GM23338 (cell line): ENCODE measurements at regions not wholly inside any gene's neighbourhood (a gene's known extent, or its start where the extent isn't known, plus 50 kb on each side); places are given as distances from the start of the nearest gene placed in this dataset.

Experiments used
- ATAC-seq: fragments of 200-7000 bp; cut with Tn5 transposase; 3 replicates; pipeline ENCODE4 v1.9.1; 2020
- DNase-seq: peaks from one replicate; pipeline ENCODE4 v3.0.0-alpha.2; 2015; ENCODE audit warnings: low spot score
- H2AFZ ChIP-seq: fragments of 200-600 bp; sonication (generic); 2 replicates; pipeline ENCODE4 v1.8.0; 2016; ENCODE audit warnings: antibody characterized with exemption, mild to moderate bottlenecking, moderate library complexity
- H3F3A ChIP-seq: fragments of 200-600 bp; sonication (generic); replicated peaks from 2 replicates; pipeline ENCODE4 v1.8.0; 2017; ENCODE audit warnings: antibody characterized with exemption, mixed run types, low read depth
- H3K27ac ChIP-seq: fragments of 200-600 bp; sonication (generic); 2 replicates; pipeline ENCODE4 v1.6.1; 2016; ENCODE audit warnings: low read depth
- H3K27me3 ChIP-seq: fragments of 200-600 bp; sonication (generic); 2 replicates; pipeline ENCODE4 v1.8.0; 2016; ENCODE audit warnings: mild to moderate bottlenecking, mixed run types, moderate library complexity; ENCODE audit not compliant: insufficient read depth
- H3K36me3 ChIP-seq: fragments of 200-600 bp; sonication (generic); 2 replicates; pipeline ENCODE4 v1.8.0; 2016; ENCODE audit warnings: mild to moderate bottlenecking; ENCODE audit not compliant: insufficient read depth
- H3K4me1 ChIP-seq: fragments of 200-600 bp; sonication (generic); 2 replicates; pipeline ENCODE4 v1.8.0; 2016; ENCODE audit warnings: mild to moderate bottlenecking, moderate library complexity; ENCODE audit not compliant: insufficient read depth
- H3K4me2 ChIP-seq: fragments of 200-600 bp; sonication (generic); 2 replicates; pipeline ENCODE4 v1.7.1; 2017; ENCODE audit warnings: mixed run types
- H3K4me3 ChIP-seq: fragments of 200-600 bp; sonication (generic); 2 replicates; pipeline ENCODE4 v1.6.1; 2016; ENCODE audit warnings: mixed run types
- H3K79me2 ChIP-seq: fragments of 200-600 bp; sonication (generic); replicated peaks from 2 replicates; pipeline ENCODE4 v1.8.0; 2017; ENCODE audit warnings: mild to moderate bottlenecking; ENCODE audit not compliant: insufficient read depth
- H3K9me2 ChIP-seq: fragments of 200-600 bp; sonication (generic); 2 replicates; pipeline ENCODE4 v1.8.0; 2017; ENCODE audit not compliant: insufficient read depth
- H4K20me1 ChIP-seq: fragments of 200-600 bp; sonication (generic); replicated peaks from 2 replicates; pipeline ENCODE4 v1.8.0; 2017; ENCODE audit warnings: mild to moderate bottlenecking; ENCODE audit not compliant: insufficient read depth
- H3K27ac Mint-ChIP-seq: 2 replicates; pipeline ENCODE4 v1.8.0; 2020; ENCODE audit warnings: inconsistent platforms, mild to moderate bottlenecking, moderate library complexity, mixed read lengths
- H3K27me3 Mint-ChIP-seq: 3 replicates; pipeline ENCODE4 v1.8.0; 2022; ENCODE audit warnings: low read depth, mild to moderate bottlenecking, moderate library complexity, mixed read lengths, inconsistent platforms; ENCODE audit not compliant: insufficient read depth, poor library complexity
- H3K36me3 Mint-ChIP-seq: 3 replicates; pipeline ENCODE4 v1.8.0; 2021; ENCODE audit warnings: low read depth, mild to moderate bottlenecking, inconsistent platforms, moderate library complexity, mixed read lengths
- H3K4me1 Mint-ChIP-seq: 3 replicates; pipeline ENCODE4 v1.8.0; 2020; ENCODE audit warnings: mild to moderate bottlenecking, inconsistent platforms, mixed read lengths
- H3K4me3 Mint-ChIP-seq: 3 replicates; pipeline ENCODE4 v1.8.0; 2021; ENCODE audit warnings: moderate library complexity, mild to moderate bottlenecking, inconsistent platforms, mixed read lengths
- H3K9me3 Mint-ChIP-seq: 3 replicates; pipeline ENCODE4 v1.8.0; 2020; ENCODE audit warnings: moderate library complexity, mild to moderate bottlenecking, inconsistent platforms, mixed read lengths
- CREB1 ChIP-seq: fragments of 250-450 bp; sonication (Bioruptor Pico); IDR thresholded peaks from 2 replicates; pipeline ENCODE4 v1.5.0; 2020; ENCODE audit warnings: low read depth, mild to moderate bottlenecking, moderate library complexity
- CTCF ChIP-seq, 2 experiments: fragments of 200-600 bp in 1 of 2; sonication (generic) in 1 of 2; conservative IDR thresholded peaks; 2 replicates each; pipeline versions ENCODE4 v1.5.1 to v1.6.1; 2016 to 2017; ENCODE audit warnings: antibody characterized with exemption in 2 of 2, low read depth in 2 of 2, mild to moderate bottlenecking in 2 of 2, moderate library complexity in 1 of 2
- ETS1 ChIP-seq: IDR thresholded peaks from 2 replicates; pipeline ENCODE4 v1.6.1; 2016; ENCODE audit warnings: antibody characterized with exemption
- EZH2 ChIP-seq: fragments of 200-600 bp; sonication (generic); IDR thresholded peaks from one replicate; pipeline ENCODE4 v1.8.0; 2017; ENCODE audit warnings: antibody characterized with exemption, mild to moderate bottlenecking, low read depth; ENCODE audit not compliant: unreplicated experiment
- EZH2phosphoT487 ChIP-seq: fragments of 200-600 bp; sonication (generic); IDR thresholded peaks from one replicate; pipeline ENCODE4 v1.8.1; 2018; ENCODE audit warnings: antibody characterized with exemption; ENCODE audit not compliant: unreplicated experiment
- JUNB ChIP-seq: IDR thresholded peaks from one replicate; pipeline ENCODE4 v1.6.1; 2016; ENCODE audit warnings: antibody characterized with exemption; ENCODE audit not compliant: unreplicated experiment
- NANOG ChIP-seq: IDR thresholded peaks from 2 replicates; pipeline ENCODE4 v1.6.1; 2016; ENCODE audit warnings: antibody characterized with exemption, borderline replicate concordance
- POLR2AphosphoS5 ChIP-seq: IDR thresholded peaks from 2 replicates; pipeline ENCODE4 v1.6.1; 2016; ENCODE audit warnings: antibody characterized with exemption, low read depth
- REST ChIP-seq: IDR thresholded peaks from one replicate; pipeline ENCODE4 v1.6.1; 2018; ENCODE audit warnings: antibody characterized with exemption; ENCODE audit not compliant: unreplicated experiment
- STAT1 ChIP-seq: IDR thresholded peaks from one replicate; pipeline ENCODE4 v1.6.1; 2016; ENCODE audit warnings: antibody characterized with exemption; ENCODE audit not compliant: unreplicated experiment
- ZNF114 ChIP-seq: fragments of 250-450 bp; sonication (Bioruptor Pico); IDR thresholded peaks from 2 replicates; pipeline ENCODE4 v1.5.0; 2020; ENCODE audit warnings: mild to moderate bottlenecking, moderate library complexity
- ZNF331 ChIP-seq: fragments of 250-450 bp; sonication (Bioruptor Pico); IDR thresholded peaks from 2 replicates; pipeline ENCODE4 v1.5.0; 2020; ENCODE audit warnings: low read depth, mild to moderate bottlenecking, moderate library complexity
- ZNF462 ChIP-seq: fragments of 250-450 bp; sonication (Bioruptor Pico); IDR thresholded peaks from 2 replicates; pipeline ENCODE4 v1.5.0; 2020; ENCODE audit warnings: mild to moderate bottlenecking, moderate library complexity

- no peaks in the 10 kb centered on the region for H3K36me3 Mint-ChIP-seq
- TF ChIP-seq ZNF462 (CRISPR knock-in tag): no peak
- no peak for TF ChIP-seq ZNF114
- no peak for TF ChIP-seq REST
- no peak for TF ChIP-seq ETS1
- TF ChIP-seq CREB1: no peak
- TF ChIP-seq STAT1: no peak
- TF ChIP-seq CTCF (conservative IDR thresholded peaks at IDR 0.05; ENCODE audit: low read depth in 2 of 2): no peak
- TF ChIP-seq JUNB: no peak
- TF ChIP-seq POLR2AphosphoS5: no peak
- no peak for TF ChIP-seq ZNF331 (CRISPR knock-in tag)
- TF ChIP-seq NANOG: no peak
- TF ChIP-seq EZH2phosphoT487: no peak
- no peak for TF ChIP-seq EZH2
Measured at GRCh38 chr6:8633762-8634161, 198.4 kb upstream of the SLC35B3 start.

More at GRCh38 chr6:8633762-8634161, 198.4 kb upstream of the SLC35B3 start:
- Histone ChIP-seq H2AFZ (no peak overlapping the region), H3F3A (no peaks in the 10 kb centered on the region), H3K4me2 (no peak overlapping the region), H3K27me3 (no peaks in the 10 kb centered on the region), H3K79me2 (no peaks in the 10 kb centered on the region), H3K27ac (no peak overlapping the region), H4K20me1 (no peaks in the 10 kb centered on the region), H3K36me3 (no peaks in the 10 kb centered on the region), H3K9me2 (peaks cover 8% of the 10 kb centered on the region; the same call in 1 of the 2 replicates), H3K4me3 (no peak overlapping the region), H3K4me1 (no peaks in the 10 kb centered on the region)
- H3K27me3 Mint-ChIP-seq: no peaks in the 10 kb centered on the region
- H3K4me1 Mint-ChIP-seq: peaks cover 12% of the 10 kb centered on the region; the same call in 2 of the 3 replicates
- ATAC-seq: no peak
- no peak overlapping the region for H3K4me3 Mint-ChIP-seq
- H3K27ac Mint-ChIP-seq: no peak overlapping the region
- no peak for DNase-seq
- no peaks in the 10 kb centered on the region for H3K9me3 Mint-ChIP-seq
